WTC11 (cell line): ENCODE measurements at regions not wholly inside any gene's neighbourhood (a gene's known extent, or its start where the extent isn't known, plus 50 kb on each side); places are given as distances from the start of the nearest gene placed in this dataset.

Experiments used
- ATAC-seq: fragments of 200-7000 bp; cut with Tn5 transposase; 2 replicates; pipeline ENCODE4 v1.10.0; 2021; ENCODE audit warnings: mild to moderate bottlenecking, moderate library complexity
- CTCF ChIA-PET: fragments of 300-600 bp; sonication (Branson Sonifier 250); formaldehyde crosslinking; loops from one replicate; lab custom pipeline; 2021; ENCODE audit warnings: antibody characterized with exemption; lab: Charles Lee
- POLR2A ChIA-PET: fragments of 350-600 bp; sonication (Branson Sonifier 250); formaldehyde crosslinking; loops from one replicate; lab custom pipeline; 2021; ENCODE audit warnings: antibody characterized with exemption; lab: Charles Lee
- DNase-seq: peaks from one replicate; pipeline ENCODE4 v3.0.0; 2021; ENCODE audit warnings: low spot score
- H3K27ac Mint-ChIP-seq: 2 replicates; pipeline ENCODE4 v1.8.0; 2021; ENCODE audit warnings: mixed read lengths
- H3K27me3 Mint-ChIP-seq: 2 replicates; pipeline ENCODE4 v1.8.0; 2021; ENCODE audit warnings: low read depth, mild to moderate bottlenecking, moderate library complexity, mixed read lengths
- H3K36me3 Mint-ChIP-seq: 2 replicates; pipeline ENCODE4 v1.8.0; 2021; ENCODE audit warnings: mixed read lengths
- H3K4me1 Mint-ChIP-seq: 2 replicates; pipeline ENCODE4 v1.8.0; 2022; ENCODE audit warnings: mixed read lengths
- H3K4me3 Mint-ChIP-seq: 2 replicates; pipeline ENCODE4 v1.8.0; 2021; ENCODE audit warnings: mild to moderate bottlenecking, moderate library complexity, mixed read lengths
- H3K9me3 Mint-ChIP-seq: 2 replicates; pipeline ENCODE4 v1.8.0; 2021; ENCODE audit warnings: mixed read lengths
- CBFB ChIP-seq: sonication (generic); formaldehyde crosslinking; IDR thresholded peaks from 2 replicates; pipeline ENCODE4 v1.8.1; 2022; ENCODE audit warnings: mild to moderate bottlenecking, low read depth, missing genetic modification reagents
- MXD4 ChIP-seq: fragments of 250-450 bp; sonication (Bioruptor Pico); IDR thresholded peaks from 2 replicates; pipeline ENCODE4 v1.8.0; 2021; ENCODE audit warnings: mild to moderate bottlenecking, moderate library complexity, borderline replicate concordance
- MYBL2 ChIP-seq: sonication (generic); formaldehyde crosslinking; IDR thresholded peaks from 2 replicates; pipeline ENCODE4 v1.8.1; 2023; ENCODE audit warnings: mild to moderate bottlenecking, moderate library complexity, missing genetic modification reagents
- PRRX2 ChIP-seq: fragments of 250-450 bp; sonication (Bioruptor Pico); IDR thresholded peaks from 2 replicates; pipeline ENCODE4 v1.8.0; 2021; ENCODE audit warnings: mild to moderate bottlenecking
- RELA ChIP-seq: sonication (generic); formaldehyde crosslinking; IDR thresholded peaks from 2 replicates; pipeline ENCODE4 v1.8.1; 2022; ENCODE audit warnings: missing genetic modification reagents, mild to moderate bottlenecking, borderline replicate concordance
- SMAD4 ChIP-seq: sonication (generic); formaldehyde crosslinking; IDR thresholded peaks from 2 replicates; pipeline ENCODE4 v1.8.0; 2022; ENCODE audit warnings: mild to moderate bottlenecking, missing genetic modification reagents
- SOX15 ChIP-seq: fragments of 250-450 bp; sonication (Bioruptor Pico); IDR thresholded peaks from 2 replicates; pipeline ENCODE4 v1.9.0; 2021; ENCODE audit warnings: mild to moderate bottlenecking
- TEAD1 ChIP-seq: sonication (generic); formaldehyde crosslinking; IDR thresholded peaks from 2 replicates; pipeline ENCODE4 v1.8.0; 2022; ENCODE audit warnings: mild to moderate bottlenecking, missing genetic modification reagents
- TEAD4 ChIP-seq: sonication (generic); formaldehyde crosslinking; IDR thresholded peaks from 2 replicates; pipeline ENCODE4 v1.8.0; 2022; ENCODE audit warnings: mild to moderate bottlenecking, missing genetic modification reagents
- ZNF138 ChIP-seq: sonication (generic); formaldehyde crosslinking; conservative IDR thresholded peaks from 2 replicates; pipeline ENCODE4 v1.8.1; 2022; ENCODE audit warnings: mild to moderate bottlenecking, moderate library complexity, missing genetic modification reagents
- ZNF232 ChIP-seq: sonication (generic); formaldehyde crosslinking; IDR thresholded peaks from 2 replicates; pipeline ENCODE4 v1.8.0; 2022; ENCODE audit warnings: mild to moderate bottlenecking, missing genetic modification reagents
- ZNF263 ChIP-seq: sonication (generic); formaldehyde crosslinking; IDR thresholded peaks from 2 replicates; pipeline ENCODE4 v1.8.1; 2022; ENCODE audit warnings: low read depth, mild to moderate bottlenecking, moderate library complexity, missing genetic modification reagents
- ZNF416 ChIP-seq: fragments of 250-450 bp; sonication (Bioruptor Pico); IDR thresholded peaks from 2 replicates; pipeline ENCODE4 v1.9.0; 2021; ENCODE audit warnings: mild to moderate bottlenecking, inconsistent platforms
- ZNF423 ChIP-seq: fragments of 250-450 bp; sonication (Bioruptor Pico); IDR thresholded peaks from 2 replicates; pipeline ENCODE4 v2.1.2; 2022; ENCODE audit warnings: mild to moderate bottlenecking, moderate library complexity
- ZNF671 ChIP-seq: fragments of 250-450 bp; sonication (Bioruptor Pico); IDR thresholded peaks from 2 replicates; pipeline ENCODE4 v1.8.0; 2021; ENCODE audit warnings: mild to moderate bottlenecking
- TF ChIP-seq, protein P1 (sequence below): sonication (generic); formaldehyde crosslinking; IDR thresholded peaks from 2 replicates; pipeline ENCODE4 v1.8.1; 2023; ENCODE audit warnings: mild to moderate bottlenecking, missing genetic modification reagents
- TF ChIP-seq, protein P2 (sequence below): sonication (generic); formaldehyde crosslinking; IDR thresholded peaks from 2 replicates; pipeline ENCODE4 v1.8.1; 2023; ENCODE audit warnings: mild to moderate bottlenecking, missing genetic modification reagents, moderate library complexity
- TF ChIP-seq, protein P3 (sequence below): sonication (generic); formaldehyde crosslinking; IDR thresholded peaks from 2 replicates; pipeline ENCODE4 v1.8.1; 2022; ENCODE audit warnings: mild to moderate bottlenecking, moderate library complexity, missing genetic modification reagents
- TF ChIP-seq, protein P4 (sequence below): sonication (generic); formaldehyde crosslinking; IDR thresholded peaks from 2 replicates; pipeline ENCODE4 v1.8.0; 2022; ENCODE audit warnings: mild to moderate bottlenecking, missing genetic modification reagents
- TF ChIP-seq, protein P5 (sequence below): fragments of 250-450 bp; sonication (Bioruptor Pico); conservative IDR thresholded peaks from 2 replicates; pipeline ENCODE4 v1.9.0; 2021; ENCODE audit warnings: mild to moderate bottlenecking

DNA sequence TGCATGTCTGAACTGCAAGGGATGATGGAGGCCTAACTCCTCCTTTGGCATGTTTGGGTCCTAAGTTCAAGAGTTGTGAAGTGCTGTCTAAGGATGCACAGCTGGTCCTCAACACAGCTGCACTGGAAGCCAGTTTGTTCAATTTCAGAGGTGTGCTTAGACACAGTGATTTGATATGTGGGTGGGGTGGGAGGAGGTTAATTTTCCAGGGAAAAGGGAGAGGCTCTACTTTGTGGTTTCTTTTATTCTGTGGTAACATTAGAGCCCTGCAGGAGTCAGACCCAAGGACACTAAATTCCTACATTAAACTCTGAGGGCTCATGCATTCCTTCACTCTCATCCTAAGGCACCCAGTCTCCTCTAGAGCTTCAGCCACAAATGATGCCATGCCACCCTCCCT lies 188.4 kb upstream of the MAST4 start:
- ATAC-seq (no peak), DNase-seq (no peak)
- ChIA-PET CTCF (no interaction called here), POLR2A (no interaction called here)
- Mint-ChIP-seq H3K4me1 (no peaks in the 10 kb centered on the region), H3K27ac (no peak overlapping the region), H3K36me3 (peaks cover 5% of the 10 kb centered on the region), H3K27me3 (no peaks in the 10 kb centered on the region; the same call in 1 of the 2 replicates), H3K4me3 (no peak overlapping the region), H3K9me3 (peaks cover 23% of the 10 kb centered on the region)
- TF ChIP-seq, protein P1, sequence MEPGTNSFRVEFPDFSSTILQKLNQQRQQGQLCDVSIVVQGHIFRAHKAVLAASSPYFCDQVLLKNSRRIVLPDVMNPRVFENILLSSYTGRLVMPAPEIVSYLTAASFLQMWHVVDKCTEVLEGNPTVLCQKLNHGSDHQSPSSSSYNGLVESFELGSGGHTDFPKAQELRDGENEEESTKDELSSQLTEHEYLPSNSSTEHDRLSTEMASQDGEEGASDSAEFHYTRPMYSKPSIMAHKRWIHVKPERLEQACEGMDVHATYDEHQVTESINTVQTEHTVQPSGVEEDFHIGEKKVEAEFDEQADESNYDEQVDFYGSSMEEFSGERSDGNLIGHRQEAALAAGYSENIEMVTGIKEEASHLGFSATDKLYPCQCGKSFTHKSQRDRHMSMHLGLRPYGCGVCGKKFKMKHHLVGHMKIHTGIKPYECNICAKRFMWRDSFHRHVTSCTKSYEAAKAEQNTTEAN (CRISPR knock-in tag): no peak
- TF ChIP-seq ZNF671: no peak
- TF ChIP-seq ZNF232 (CRISPR knock-in tag): no peak
- no peak for TF ChIP-seq MYBL2 (CRISPR knock-in tag)
- no peak for TF ChIP-seq RELA (CRISPR knock-in tag)
- TF ChIP-seq ZNF416: no peak
- no peak for TF ChIP-seq MXD4 (CRISPR knock-in tag)
- no peak for TF ChIP-seq ZNF423

DNA sequence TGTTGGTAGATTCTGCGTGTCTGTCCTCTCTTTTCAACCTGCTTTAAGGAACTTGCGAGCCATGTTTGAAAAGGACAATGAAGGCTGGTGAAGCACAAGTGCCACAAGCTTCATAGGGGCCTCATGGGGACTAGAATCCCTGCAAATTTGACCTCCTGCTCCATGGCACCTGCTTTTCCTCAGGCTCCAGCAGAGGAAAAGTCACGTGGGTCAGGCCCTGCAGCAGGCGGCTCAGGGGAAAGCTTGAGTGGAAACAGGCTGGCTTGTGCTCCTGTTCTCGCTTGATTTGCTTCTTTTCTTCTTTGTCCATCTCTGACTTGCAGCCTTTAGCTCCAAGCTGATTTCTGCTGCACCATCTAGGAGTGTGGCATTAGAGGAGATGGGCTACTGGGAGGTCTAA lies 187.6 kb upstream of the MAST4 start:
- peaks cover 2% of the 10 kb centered on the region; the same call in 1 of the 2 replicates for H3K4me1 Mint-ChIP-seq
- peaks cover 23% of the 10 kb centered on the region for H3K9me3 Mint-ChIP-seq
- CTCF ChIA-PET: no interaction called here
- ATAC-seq: no peak
- peaks cover 5% of the 10 kb centered on the region for H3K36me3 Mint-ChIP-seq
- POLR2A ChIA-PET: no interaction called here
- no peak overlapping the region for H3K27ac Mint-ChIP-seq
- TF ChIP-seq, protein P2, sequence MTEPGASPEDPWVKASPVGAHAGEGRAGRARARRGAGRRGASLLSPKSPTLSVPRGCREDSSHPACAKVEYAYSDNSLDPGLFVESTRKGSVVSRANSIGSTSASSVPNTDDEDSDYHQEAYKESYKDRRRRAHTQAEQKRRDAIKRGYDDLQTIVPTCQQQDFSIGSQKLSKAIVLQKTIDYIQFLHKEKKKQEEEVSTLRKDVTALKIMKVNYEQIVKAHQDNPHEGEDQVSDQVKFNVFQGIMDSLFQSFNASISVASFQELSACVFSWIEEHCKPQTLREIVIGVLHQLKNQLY (CRISPR knock-in tag): no peak
- TF ChIP-seq TEAD4 (CRISPR knock-in tag) (no peak), SMAD4 (CRISPR knock-in tag) (no peak), SOX15 (CRISPR knock-in tag) (no peak), PRRX2 (CRISPR knock-in tag) (no peak)
- TF ChIP-seq, protein P3, sequence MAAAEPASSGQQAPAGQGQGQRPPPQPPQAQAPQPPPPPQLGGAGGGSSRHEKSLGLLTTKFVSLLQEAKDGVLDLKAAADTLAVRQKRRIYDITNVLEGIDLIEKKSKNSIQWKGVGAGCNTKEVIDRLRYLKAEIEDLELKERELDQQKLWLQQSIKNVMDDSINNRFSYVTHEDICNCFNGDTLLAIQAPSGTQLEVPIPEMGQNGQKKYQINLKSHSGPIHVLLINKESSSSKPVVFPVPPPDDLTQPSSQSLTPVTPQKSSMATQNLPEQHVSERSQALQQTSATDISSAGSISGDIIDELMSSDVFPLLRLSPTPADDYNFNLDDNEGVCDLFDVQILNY (CRISPR knock-in tag): no peak
- TF ChIP-seq, protein P4, sequence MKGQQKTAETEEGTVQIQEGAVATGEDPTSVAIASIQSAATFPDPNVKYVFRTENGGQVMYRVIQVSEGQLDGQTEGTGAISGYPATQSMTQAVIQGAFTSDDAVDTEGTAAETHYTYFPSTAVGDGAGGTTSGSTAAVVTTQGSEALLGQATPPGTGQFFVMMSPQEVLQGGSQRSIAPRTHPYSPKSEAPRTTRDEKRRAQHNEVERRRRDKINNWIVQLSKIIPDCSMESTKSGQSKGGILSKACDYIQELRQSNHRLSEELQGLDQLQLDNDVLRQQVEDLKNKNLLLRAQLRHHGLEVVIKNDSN (CRISPR knock-in tag): no peak
- no peak overlapping the region for H3K4me3 Mint-ChIP-seq
- H3K27me3 Mint-ChIP-seq: no peaks in the 10 kb centered on the region; the same call in 1 of the 2 replicates
- DNase-seq: no peak

DNA sequence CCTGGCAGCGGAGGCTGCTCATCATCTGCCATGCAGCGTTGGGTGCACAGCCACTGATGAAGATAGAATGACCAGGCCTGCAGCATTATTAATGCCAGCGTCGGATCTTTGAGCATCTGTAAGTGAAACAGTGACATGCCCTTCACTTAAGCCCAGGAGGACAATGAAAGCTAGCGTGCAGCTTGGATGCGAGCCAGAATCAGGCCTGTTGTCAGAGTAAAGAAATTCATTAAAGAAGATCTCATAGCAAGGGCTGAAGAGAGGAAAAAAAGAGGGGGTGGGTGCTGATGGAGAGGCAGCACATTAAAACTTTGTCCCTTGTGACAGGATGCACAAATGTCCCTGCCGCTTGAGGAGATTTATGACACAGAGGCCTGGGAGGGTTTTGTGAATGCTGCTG lies 186.1 kb upstream of the MAST4 start:
- ATAC-seq: no peak
- CTCF ChIA-PET: no interaction called here

More for the DNA sequence above, 186.1 kb upstream of the MAST4 start:
- DNase-seq: no peak
- TF ChIP-seq ZNF138 (CRISPR knock-in tag) (no peak), TEAD1 (CRISPR knock-in tag) (no peak), CBFB (no peak), RELA (CRISPR knock-in tag) (no peak), ZNF263 (CRISPR knock-in tag) (no peak), ZNF423 (no peak)
- TF ChIP-seq, protein P5, sequence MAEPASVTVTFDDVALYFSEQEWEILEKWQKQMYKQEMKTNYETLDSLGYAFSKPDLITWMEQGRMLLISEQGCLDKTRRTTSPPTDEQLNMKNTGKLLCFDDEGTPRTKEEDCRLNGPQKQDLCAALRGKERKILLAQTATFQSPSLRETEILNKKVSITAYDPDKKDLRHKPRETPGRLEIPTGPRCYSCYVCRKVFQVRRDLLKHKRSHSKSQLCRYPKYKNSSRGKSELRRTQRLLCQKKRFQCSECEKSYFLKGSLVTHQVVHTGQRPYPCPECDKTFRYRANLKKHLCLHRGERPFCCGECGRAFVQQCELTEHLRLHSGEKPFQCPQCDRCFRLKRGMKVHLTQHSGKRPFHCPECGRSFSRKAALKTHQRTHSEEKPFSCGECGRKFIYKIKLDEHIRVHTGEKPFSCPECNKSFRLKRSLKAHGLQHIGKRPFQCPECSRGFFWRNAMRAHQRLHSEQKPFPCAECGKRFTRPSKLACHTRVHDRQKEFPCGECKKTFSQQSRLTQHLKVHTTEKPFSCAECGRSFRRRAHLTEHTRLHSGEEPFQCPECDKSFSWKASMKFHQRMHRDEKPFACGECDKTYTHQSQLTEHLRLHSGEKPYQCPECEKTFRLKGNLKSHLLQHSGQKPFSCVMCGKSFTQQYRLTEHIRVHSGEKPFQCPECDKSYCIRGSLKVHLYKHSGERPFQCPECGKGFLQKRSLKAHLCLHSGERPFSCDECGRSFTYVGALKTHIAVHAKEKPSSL: no peak
- TF ChIP-seq, protein P2 (CRISPR knock-in tag): no peak
- Mint-ChIP-seq H3K4me1 (peaks cover 7% of the 10 kb centered on the region), H3K36me3 (peaks cover 5% of the 10 kb centered on the region), H3K27ac (no peak overlapping the region), H3K9me3 (peaks cover 18% of the 10 kb centered on the region), H3K4me3 (no peak overlapping the region), H3K27me3 (no peaks in the 10 kb centered on the region)
- POLR2A ChIA-PET: no interaction called here
